ENCODE measurements at regions not wholly inside any gene's neighbourhood (a gene's known extent, or its start where the extent isn't known, plus 50 kb on each side); places are given as distances from the start of the nearest gene placed in this dataset.

DNA sequence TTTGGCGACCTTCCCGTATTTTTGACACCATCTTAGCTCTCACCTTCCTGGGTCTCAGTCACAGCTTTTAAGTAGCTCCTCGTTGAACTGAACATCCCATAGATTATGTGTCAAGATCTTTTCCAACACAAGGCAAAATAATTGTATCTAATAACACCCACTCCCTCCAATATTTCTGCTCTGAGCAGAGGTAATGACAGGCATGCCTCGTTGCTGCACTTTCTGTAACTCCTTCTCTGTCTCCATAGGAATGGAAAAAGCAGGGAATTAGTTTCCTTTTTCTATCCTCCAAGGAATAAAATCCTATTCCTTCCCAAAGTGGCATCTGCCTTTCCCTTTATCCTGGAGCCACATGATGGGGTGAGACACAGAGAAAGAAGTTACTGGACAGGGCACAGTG, 174.0 kb upstream of the CDH20 start:
- no peaks in the 10 kb centered on the region for H3K9me3 ChIP-seq (replicated peaks; ENCODE audit: control insufficient read depth, insufficient read depth, low read depth, low read length)
- TF ChIP-seq ZFP36 (IDR thresholded peaks at IDR 0.05; ENCODE audit: low read depth, low read length, partially characterized antibody): no peak
- TF ChIP-seq KAT7 (CRISPR knock-in tag; IDR thresholded peaks at IDR 0.05; ENCODE audit: borderline replicate concordance): no peak
- TF ChIP-seq ZNF174 (CRISPR knock-in tag; IDR thresholded peaks at IDR 0.05): no peak
- no peak for TF ChIP-seq NFE2L1 (tag; IDR thresholded peaks at IDR 0.05; ENCODE audit: borderline replicate concordance, low read depth)
- TF ChIP-seq SMAD1 (IDR thresholded peaks at IDR 0.05; ENCODE audit: low read depth, low read length, partially characterized antibody): no peak
- TF ChIP-seq ZNF121 (CRISPR knock-in tag; conservative IDR thresholded peaks at IDR 0.05): no peak
- TF ChIP-seq FOXP1 (CRISPR knock-in tag; IDR thresholded peaks at IDR 0.05): no peak
- TF ChIP-seq, protein P1, sequence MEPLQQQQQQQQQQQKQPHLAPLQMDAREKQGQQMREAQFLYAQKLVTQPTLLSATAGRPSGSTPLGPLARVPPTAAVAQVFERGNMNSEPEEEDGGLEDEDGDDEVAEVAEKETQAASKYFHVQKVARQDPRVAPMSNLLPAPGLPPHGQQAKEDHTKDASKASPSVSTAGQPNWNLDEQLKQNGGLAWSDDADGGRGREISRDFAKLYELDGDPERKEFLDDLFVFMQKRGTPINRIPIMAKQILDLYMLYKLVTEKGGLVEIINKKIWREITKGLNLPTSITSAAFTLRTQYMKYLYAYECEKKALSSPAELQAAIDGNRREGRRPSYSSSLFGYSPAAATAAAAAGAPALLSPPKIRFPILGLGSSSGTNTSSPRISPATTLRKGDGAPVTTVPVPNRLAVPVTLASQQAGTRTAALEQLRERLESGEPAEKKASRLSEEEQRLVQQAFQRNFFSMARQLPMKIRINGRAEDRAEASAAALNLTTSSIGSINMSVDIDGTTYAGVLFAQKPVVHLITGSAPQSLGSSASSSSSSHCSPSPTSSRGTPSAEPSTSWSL (CRISPR knock-in tag; IDR thresholded peaks at IDR 0.05; ENCODE audit: borderline replicate concordance): no peak
- no peak for TF ChIP-seq SLC30A9 (CRISPR knock-in tag; IDR thresholded peaks at IDR 0.05)
- no peak for TF ChIP-seq KAT8 (IDR thresholded peaks at IDR 0.05; ENCODE audit: low read depth)
- no peak for TF ChIP-seq ZNF507 (tag; conservative IDR thresholded peaks at IDR 0.05)
- no peak for TF ChIP-seq CHD4 (IDR thresholded peaks at IDR 0.05; ENCODE audit: insufficient read depth, insufficient replicate concordance, low read depth, low read length, poor library complexity, severe bottlenecking)
- TF ChIP-seq ZNF184 (CRISPR knock-in tag; IDR thresholded peaks at IDR 0.05): no peak
- TF ChIP-seq, protein P2, sequence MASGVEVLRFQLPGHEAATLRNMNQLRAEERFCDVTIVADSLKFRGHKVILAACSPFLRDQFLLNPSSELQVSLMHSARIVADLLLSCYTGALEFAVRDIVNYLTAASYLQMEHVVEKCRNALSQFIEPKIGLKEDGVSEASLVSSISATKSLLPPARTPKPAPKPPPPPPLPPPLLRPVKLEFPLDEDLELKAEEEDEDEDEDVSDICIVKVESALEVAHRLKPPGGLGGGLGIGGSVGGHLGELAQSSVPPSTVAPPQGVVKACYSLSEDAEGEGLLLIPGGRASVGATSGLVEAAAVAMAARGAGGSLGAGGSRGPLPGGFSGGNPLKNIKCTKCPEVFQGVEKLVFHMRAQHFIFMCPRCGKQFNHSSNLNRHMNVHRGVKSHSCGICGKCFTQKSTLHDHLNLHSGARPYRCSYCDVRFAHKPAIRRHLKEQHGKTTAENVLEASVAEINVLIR (CRISPR knock-in tag; IDR thresholded peaks at IDR 0.05): no peak
- no peak for TF ChIP-seq SP2 (IDR thresholded peaks at IDR 0.05; ENCODE audit: extremely low read depth, low read depth, low read length, poor library complexity, severe bottlenecking)
- TF ChIP-seq ETV5 (CRISPR knock-in tag; IDR thresholded peaks at IDR 0.05; ENCODE audit: low read depth): no peak
- TF ChIP-seq, protein P3, sequence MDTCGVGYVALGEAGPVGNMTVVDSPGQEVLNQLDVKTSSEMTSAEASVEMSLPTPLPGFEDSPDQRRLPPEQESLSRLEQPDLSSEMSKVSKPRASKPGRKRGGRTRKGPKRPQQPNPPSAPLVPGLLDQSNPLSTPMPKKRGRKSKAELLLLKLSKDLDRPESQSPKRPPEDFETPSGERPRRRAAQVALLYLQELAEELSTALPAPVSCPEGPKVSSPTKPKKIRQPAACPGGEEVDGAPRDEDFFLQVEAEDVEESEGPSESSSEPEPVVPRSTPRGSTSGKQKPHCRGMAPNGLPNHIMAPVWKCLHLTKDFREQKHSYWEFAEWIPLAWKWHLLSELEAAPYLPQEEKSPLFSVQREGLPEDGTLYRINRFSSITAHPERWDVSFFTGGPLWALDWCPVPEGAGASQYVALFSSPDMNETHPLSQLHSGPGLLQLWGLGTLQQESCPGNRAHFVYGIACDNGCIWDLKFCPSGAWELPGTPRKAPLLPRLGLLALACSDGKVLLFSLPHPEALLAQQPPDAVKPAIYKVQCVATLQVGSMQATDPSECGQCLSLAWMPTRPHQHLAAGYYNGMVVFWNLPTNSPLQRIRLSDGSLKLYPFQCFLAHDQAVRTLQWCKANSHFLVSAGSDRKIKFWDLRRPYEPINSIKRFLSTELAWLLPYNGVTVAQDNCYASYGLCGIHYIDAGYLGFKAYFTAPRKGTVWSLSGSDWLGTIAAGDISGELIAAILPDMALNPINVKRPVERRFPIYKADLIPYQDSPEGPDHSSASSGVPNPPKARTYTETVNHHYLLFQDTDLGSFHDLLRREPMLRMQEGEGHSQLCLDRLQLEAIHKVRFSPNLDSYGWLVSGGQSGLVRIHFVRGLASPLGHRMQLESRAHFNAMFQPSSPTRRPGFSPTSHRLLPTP (IDR thresholded peaks at IDR 0.05; ENCODE audit: borderline replicate concordance, extremely low read depth, insufficient read length): no peak
- FAIRE-seq: no peak
- CTCF ChIA-PET (ENCODE audit: low intra/inter-chr PET ratio): no interaction called here
- H3K27me3 ChIP-seq (ENCODE audit: control insufficient read depth in 2 of 2, insufficient read depth in 2 of 2, low read length in 2 of 2): no peaks in the 10 kb centered on the region
- no peaks in the 10 kb centered on the region for H3K4me1 ChIP-seq (replicated peaks in 1 of 2; ENCODE audit: control insufficient read depth in 2 of 2, insufficient read depth in 2 of 2, low read length in 2 of 2)
- no peak for ATAC-seq
- in situ Hi-C loops (cut with MboI) (no loop called here), intact Hi-C loops (cut with micrococcal nuclease) (no loop called here)
- WGBS (ENCODE audit: insufficient coverage, low coverage, missing lambda C conversion rate): 0% methylated on average over 4 of the region's 4 CpGs
- no peaks in the 10 kb centered on the region for H3K36me3 ChIP-seq (ENCODE audit: control insufficient read depth, insufficient read depth, low read length)
- BruUV-seq (replicated peaks): no TSS peak
- H3K4me2 ChIP-seq (ENCODE audit: insufficient read depth, low read length): no peak overlapping the region
- H3K9me1 ChIP-seq (ENCODE audit: control insufficient read depth, insufficient read depth, low read length): no peaks in the 10 kb centered on the region
- H3K79me2 ChIP-seq (ENCODE audit: control insufficient read depth, insufficient read depth, low read length): no peaks in the 10 kb centered on the region
- POLR2A ChIA-PET: no interaction called here
- H2AFZ ChIP-seq (ENCODE audit: low read depth, low read length): no peak overlapping the region
- no peak for DNase-seq (ENCODE audit: extremely low read depth in 1 of 4, low spot score in 3 of 4)
- H3K4me3 ChIP-seq: no peak overlapping the region
- H3K27ac ChIP-seq (ENCODE audit: extremely low read depth, low read depth, low read length): no peak overlapping the region
- H4K20me1 ChIP-seq (replicated peaks; ENCODE audit: control insufficient read depth, insufficient read depth, low read length): no peaks in the 10 kb centered on the region
- no peak overlapping the region for H3K9ac ChIP-seq (ENCODE audit: insufficient read depth in 1 of 2, low read depth in 2 of 2, low read length in 2 of 2)
